ENCODE measurements at regions not wholly inside any gene's neighbourhood (a gene's known extent, or its start where the extent isn't known, plus 50 kb on each side); places are given as distances from the start of the nearest gene placed in this dataset.

DNA sequence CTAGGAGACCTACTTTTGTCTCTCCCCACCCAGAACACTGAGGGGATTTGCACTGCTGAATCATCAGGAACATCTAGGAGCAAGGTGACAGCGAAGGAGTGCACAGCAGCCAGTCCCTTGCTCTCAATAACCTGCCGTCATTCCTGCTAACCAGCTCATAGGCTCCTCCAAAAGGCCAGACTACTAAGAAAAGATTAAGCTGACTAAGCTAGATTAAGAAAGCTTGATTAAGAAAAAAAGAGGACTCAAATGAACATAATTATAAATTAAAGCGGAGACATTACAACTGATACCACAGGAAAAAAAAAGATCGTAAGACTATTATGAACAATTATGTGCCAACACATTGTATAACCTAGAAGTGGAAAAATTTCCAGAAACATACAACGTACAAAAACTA, 1254.8 kb upstream of the CHAC2 start:
- no peak overlapping the region for H3K27ac ChIP-seq (ENCODE audit: low read length)
- no peak overlapping the region for H3K4me3 ChIP-seq (ENCODE audit: low read length)
- H3K27me3 ChIP-seq (ENCODE audit: control insufficient read depth, insufficient read depth, low read length): no peaks in the 10 kb centered on the region
- no CpG with 5 or more reads among the region's 5 CpGs for WGBS (ENCODE audit: insufficient coverage)
- no peaks in the 10 kb centered on the region for H3K4me1 ChIP-seq (ENCODE audit: control insufficient read depth, insufficient read depth, low read length)
- H3K9me3 ChIP-seq (replicated peaks; ENCODE audit: control insufficient read depth, low read depth, low read length): no peaks in the 10 kb centered on the region
- no peak for DNase-seq
- H3K36me3 ChIP-seq (ENCODE audit: control insufficient read depth, insufficient read depth, low read length): no peaks in the 10 kb centered on the region

DNA sequence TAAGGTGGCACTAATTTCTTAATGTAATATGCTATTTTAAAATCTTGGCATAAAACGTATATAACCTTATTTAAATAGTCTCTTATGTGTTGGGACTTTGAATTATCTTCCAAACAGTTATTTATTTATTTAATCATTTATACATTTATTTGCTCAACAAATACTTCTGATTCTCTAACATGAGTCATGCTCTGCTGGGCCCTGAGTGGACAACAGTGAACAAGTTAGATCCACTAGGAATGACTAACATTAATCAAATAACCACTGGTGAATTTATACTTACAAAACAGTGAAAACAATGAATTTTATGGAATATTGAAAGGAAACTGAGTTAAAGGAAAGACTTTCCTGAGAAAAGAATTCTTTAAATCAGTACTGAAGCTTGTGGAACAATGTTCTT, 1257.2 kb upstream of the CHAC2 start:
- no peaks in the 10 kb centered on the region for H3K9me3 ChIP-seq (replicated peaks; ENCODE audit: control insufficient read depth, low read depth, low read length)
- no peaks in the 10 kb centered on the region for H3K36me3 ChIP-seq (ENCODE audit: control insufficient read depth, insufficient read depth, low read length)
- H3K4me3 ChIP-seq (ENCODE audit: low read length): no peak overlapping the region
- no peak overlapping the region for H3K27ac ChIP-seq (ENCODE audit: low read length)
- no peak for DNase-seq
- no peaks in the 10 kb centered on the region for H3K27me3 ChIP-seq (ENCODE audit: control insufficient read depth, insufficient read depth, low read length)
- no CpG with 5 or more reads among the region's 1 CpG for WGBS (ENCODE audit: insufficient coverage)
- no peaks in the 10 kb centered on the region for H3K4me1 ChIP-seq (ENCODE audit: control insufficient read depth, insufficient read depth, low read length)

DNA sequence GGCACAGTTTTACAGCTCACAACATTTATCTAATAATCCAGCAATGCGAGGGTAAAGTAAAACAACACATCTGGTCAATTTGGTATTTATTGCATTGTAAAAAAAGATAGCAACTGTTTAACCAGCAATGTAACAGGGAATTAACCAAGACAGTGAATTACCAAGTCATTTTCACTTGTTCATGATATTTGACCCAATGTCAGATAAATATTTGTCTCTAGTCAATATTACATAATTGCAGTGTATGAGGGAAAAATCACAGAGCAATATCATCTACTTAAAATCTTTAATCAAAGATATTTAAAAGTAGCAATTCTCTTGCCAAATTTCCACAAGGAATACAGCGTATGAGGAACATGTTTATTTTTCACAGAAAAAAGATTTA, 1265.1 kb upstream of the CHAC2 start:
- Histone ChIP-seq H3K9me3 (replicated peaks; ENCODE audit: control insufficient read depth, low read depth, low read length) (peaks cover 2% of the 10 kb centered on the region), H3K4me1 (ENCODE audit: control insufficient read depth, insufficient read depth, low read length) (no peaks in the 10 kb centered on the region), H3K4me3 (ENCODE audit: low read length) (no peak overlapping the region), H3K27me3 (ENCODE audit: control insufficient read depth, insufficient read depth, low read length) (no peaks in the 10 kb centered on the region), H3K36me3 (ENCODE audit: control insufficient read depth, insufficient read depth, low read length) (no peaks in the 10 kb centered on the region), H3K27ac (ENCODE audit: low read length) (no peak overlapping the region)
- DNase-seq: no peak
- no CpG with 5 or more reads among the region's 2 CpGs for WGBS (ENCODE audit: insufficient coverage)

DNA sequence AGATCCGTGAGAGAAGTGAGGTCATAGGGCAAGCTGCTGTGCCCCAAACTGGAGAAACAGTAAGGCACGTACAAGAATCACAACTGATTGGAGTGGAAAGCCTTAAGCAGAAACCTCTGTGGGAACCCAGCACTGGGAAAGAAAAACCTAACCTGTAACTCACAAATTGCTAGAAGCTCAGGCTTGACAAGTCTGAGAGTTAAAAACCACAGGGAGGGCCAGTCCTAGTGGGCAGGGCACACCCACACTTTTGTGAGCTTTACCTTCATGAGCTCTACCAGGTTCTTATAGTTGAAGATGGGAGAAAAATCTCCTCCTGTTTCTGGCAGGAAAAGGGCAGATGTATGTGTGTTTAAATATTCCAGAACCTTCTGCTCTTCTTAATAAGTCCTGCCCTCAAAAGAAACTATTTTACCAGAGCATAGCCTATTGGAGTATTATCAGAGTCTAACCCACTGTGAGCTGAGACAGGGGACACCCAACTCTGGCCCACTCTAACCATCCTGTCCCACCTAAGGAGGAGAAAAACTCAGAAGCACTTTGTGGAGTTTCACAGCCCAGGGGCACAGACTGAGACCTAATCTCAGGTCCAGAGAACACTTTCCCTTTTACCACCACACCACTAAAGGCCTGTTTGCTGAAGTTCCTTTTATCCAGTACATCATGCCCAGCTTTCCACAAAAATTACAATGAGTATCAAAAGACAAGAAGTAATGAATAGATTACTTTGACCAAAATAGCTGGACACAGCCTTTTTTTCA, 1265.7 kb upstream of the CHAC2 start:
- no peak for DNase-seq
- no peak overlapping the region for H3K4me3 ChIP-seq (ENCODE audit: low read length)
- 67% methylated on average over 1 of the region's 2 CpGs for WGBS (ENCODE audit: insufficient coverage)
- no peak overlapping the region for H3K27ac ChIP-seq (ENCODE audit: low read length)
- no peaks in the 10 kb centered on the region for H3K36me3 ChIP-seq (ENCODE audit: control insufficient read depth, insufficient read depth, low read length)
- peaks cover 3% of the 10 kb centered on the region for H3K9me3 ChIP-seq (replicated peaks; ENCODE audit: control insufficient read depth, low read depth, low read length)
- no peaks in the 10 kb centered on the region for H3K4me1 ChIP-seq (ENCODE audit: control insufficient read depth, insufficient read depth, low read length)
- H3K27me3 ChIP-seq (ENCODE audit: control insufficient read depth, insufficient read depth, low read length): no peaks in the 10 kb centered on the region

DNA sequence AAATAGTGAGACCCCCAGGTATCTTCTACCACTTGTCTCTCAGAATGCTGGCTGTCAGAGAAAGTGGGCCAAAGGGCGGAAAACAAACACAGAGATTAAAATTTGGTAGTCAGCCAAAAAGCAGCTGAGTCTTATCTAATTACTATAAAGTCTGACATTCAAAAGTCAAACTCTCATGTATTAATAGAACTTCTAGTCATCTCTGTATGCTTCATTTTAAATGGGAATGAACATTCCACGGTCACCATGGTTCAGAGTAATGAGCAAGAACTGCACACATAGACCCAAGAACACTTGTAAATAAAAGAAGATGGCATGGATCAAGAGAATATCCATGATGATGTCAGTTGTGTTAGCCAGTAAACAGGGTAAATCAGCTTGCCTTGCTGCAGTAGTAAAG, 1267.0 kb upstream of the CHAC2 start:
- Histone ChIP-seq H3K36me3 (ENCODE audit: control insufficient read depth, insufficient read depth, low read length) (no peaks in the 10 kb centered on the region), H3K27me3 (ENCODE audit: control insufficient read depth, insufficient read depth, low read length) (no peaks in the 10 kb centered on the region), H3K4me1 (ENCODE audit: control insufficient read depth, insufficient read depth, low read length) (no peaks in the 10 kb centered on the region), H3K9me3 (replicated peaks; ENCODE audit: control insufficient read depth, low read depth, low read length) (peaks cover 3% of the 10 kb centered on the region), H3K27ac (ENCODE audit: low read length) (no peak overlapping the region), H3K4me3 (ENCODE audit: low read length) (no peak overlapping the region)
- no CpG with 5 or more reads among the region's 2 CpGs for WGBS (ENCODE audit: insufficient coverage)
- no peak for DNase-seq

DNA sequence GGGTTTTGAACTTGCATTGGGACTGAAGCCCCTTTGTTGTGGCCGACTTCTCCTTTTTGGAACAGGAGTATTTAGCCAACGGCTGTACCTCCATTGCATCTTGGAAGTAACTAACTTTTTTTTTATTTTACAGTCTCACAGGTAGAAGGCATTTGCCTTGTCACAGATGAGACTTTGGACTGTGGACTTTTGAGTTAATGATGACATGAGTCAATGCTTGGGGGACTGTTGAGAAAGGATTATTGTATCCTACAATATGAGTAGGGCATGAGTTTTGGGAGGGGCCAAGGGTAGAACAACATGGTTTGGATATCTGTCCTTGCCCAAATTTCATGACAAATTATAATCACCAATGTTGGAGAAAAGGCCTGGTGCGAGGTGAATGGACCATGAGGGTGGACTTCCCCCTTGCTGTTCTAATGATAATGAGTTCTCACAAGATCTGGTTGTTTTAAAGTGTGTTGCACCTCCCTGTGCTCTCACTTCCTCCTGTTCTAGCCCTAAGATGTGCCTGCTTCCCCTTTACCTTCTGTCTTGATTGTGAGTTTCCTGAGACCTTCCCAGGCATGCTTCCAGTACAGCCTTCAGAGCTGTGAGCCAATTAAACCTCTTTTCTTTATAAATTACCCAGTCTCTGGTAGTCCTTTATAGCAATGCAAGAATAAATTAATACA, 1269.4 kb upstream of the CHAC2 start:
- H3K4me3 ChIP-seq (ENCODE audit: low read length): no peak overlapping the region
- H3K4me1 ChIP-seq (ENCODE audit: control insufficient read depth, insufficient read depth, low read length): no peaks in the 10 kb centered on the region
- WGBS (ENCODE audit: insufficient coverage): no CpG with 5 or more reads among the region's 3 CpGs
- H3K9me3 ChIP-seq (replicated peaks; ENCODE audit: control insufficient read depth, low read depth, low read length): peaks cover 3% of the 10 kb centered on the region
- no peak overlapping the region for H3K27ac ChIP-seq (ENCODE audit: low read length)
- H3K36me3 ChIP-seq (ENCODE audit: control insufficient read depth, insufficient read depth, low read length): no peaks in the 10 kb centered on the region
- no peak for DNase-seq
- no peaks in the 10 kb centered on the region for H3K27me3 ChIP-seq (ENCODE audit: control insufficient read depth, insufficient read depth, low read length)

DNA sequence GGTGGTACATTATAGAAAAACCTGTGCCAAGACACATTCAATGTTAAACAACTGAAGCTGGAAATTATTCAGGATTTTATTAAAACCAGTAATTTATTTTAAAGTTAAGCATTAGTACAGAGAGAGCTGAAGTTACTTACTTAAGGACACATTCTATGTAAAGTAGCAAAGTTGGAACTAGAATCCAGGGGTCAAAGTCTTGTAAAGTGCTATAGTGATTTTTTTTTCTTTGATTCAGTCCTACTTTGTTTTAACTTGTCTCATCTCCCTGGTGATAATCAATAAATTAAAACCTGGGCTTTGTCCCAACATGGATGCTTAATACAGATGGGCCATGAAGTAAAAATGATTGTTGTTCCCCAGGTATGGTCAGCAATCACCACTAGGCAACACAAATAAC, 1271.8 kb upstream of the CHAC2 start:
- H3K4me1 ChIP-seq (ENCODE audit: control insufficient read depth, insufficient read depth, low read length): no peaks in the 10 kb centered on the region
- peaks cover 6% of the 10 kb centered on the region for H3K9me3 ChIP-seq (replicated peaks; ENCODE audit: control insufficient read depth, low read depth, low read length)
- H3K4me3 ChIP-seq (ENCODE audit: low read length): no peak overlapping the region
- H3K27me3 ChIP-seq (ENCODE audit: control insufficient read depth, insufficient read depth, low read length): no peaks in the 10 kb centered on the region
- H3K27ac ChIP-seq (ENCODE audit: low read length): no peak overlapping the region
- no peaks in the 10 kb centered on the region for H3K36me3 ChIP-seq (ENCODE audit: control insufficient read depth, insufficient read depth, low read length)
- DNase-seq: peak; percentile 5

DNA sequence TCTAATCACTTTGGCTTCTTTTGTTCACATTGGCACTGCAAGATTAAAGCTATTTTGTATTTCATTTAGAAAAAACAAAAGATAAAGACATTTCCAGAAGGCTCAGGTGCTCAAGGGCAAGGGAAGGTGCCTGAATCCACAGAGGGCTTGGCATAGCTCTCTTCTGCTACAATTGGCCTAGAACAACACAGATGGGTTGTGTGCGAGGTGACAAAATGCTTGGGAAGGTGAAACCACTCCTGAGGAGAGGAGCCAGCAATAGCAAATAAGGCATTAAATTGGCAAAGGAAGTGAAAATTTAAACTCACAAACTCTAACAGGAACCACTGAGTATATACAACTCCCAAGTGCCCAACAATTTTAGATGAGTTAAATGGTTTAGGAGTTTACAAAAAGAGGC, 1290.4 kb upstream of the CHAC2 start:
- Histone ChIP-seq H3K4me3 (ENCODE audit: low read length) (no peak overlapping the region), H3K36me3 (ENCODE audit: control insufficient read depth, insufficient read depth, low read length) (no peaks in the 10 kb centered on the region), H3K4me1 (ENCODE audit: control insufficient read depth, insufficient read depth, low read length) (no peaks in the 10 kb centered on the region), H3K27me3 (ENCODE audit: control insufficient read depth, insufficient read depth, low read length) (no peaks in the 10 kb centered on the region), H3K9me3 (replicated peaks; ENCODE audit: control insufficient read depth, low read depth, low read length) (no peaks in the 10 kb centered on the region), H3K27ac (ENCODE audit: low read length) (no peak overlapping the region)
- no CpG with 5 or more reads among the region's 1 CpG for WGBS (ENCODE audit: insufficient coverage)
- no peak for DNase-seq

DNA sequence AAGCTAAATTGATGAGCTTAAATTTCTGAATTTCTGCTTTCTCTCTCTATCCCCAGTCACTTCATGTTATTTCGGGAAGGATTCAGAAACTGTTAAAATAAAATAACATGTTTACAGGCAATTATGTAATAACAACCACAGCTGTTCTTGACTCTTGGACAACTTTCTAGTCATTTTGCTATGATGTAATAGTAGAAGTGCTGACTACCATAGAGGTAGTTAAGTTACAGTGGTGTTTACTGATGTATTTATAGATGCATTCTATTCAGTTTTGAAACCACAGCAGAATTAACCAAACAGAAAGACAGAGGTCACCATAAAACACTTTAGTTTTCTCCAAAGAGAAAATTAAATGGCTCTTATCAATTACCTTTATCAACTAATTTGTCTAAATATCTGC, 1292.0 kb upstream of the CHAC2 start:
- H3K9me3 ChIP-seq (replicated peaks; ENCODE audit: control insufficient read depth, low read depth, low read length): no peaks in the 10 kb centered on the region
- no peaks in the 10 kb centered on the region for H3K27me3 ChIP-seq (ENCODE audit: control insufficient read depth, insufficient read depth, low read length)
- peak; percentile 80 for DNase-seq
- H3K4me3 ChIP-seq (ENCODE audit: low read length): no peak overlapping the region
- peak overlapping the region; percentile 38 for H3K27ac ChIP-seq (ENCODE audit: low read length)
- H3K36me3 ChIP-seq (ENCODE audit: control insufficient read depth, insufficient read depth, low read length): no peaks in the 10 kb centered on the region
- no CpG with 5 or more reads among the region's 1 CpG for WGBS (ENCODE audit: insufficient coverage)
- H3K4me1 ChIP-seq (ENCODE audit: control insufficient read depth, insufficient read depth, low read length): no peaks in the 10 kb centered on the region

DNA sequence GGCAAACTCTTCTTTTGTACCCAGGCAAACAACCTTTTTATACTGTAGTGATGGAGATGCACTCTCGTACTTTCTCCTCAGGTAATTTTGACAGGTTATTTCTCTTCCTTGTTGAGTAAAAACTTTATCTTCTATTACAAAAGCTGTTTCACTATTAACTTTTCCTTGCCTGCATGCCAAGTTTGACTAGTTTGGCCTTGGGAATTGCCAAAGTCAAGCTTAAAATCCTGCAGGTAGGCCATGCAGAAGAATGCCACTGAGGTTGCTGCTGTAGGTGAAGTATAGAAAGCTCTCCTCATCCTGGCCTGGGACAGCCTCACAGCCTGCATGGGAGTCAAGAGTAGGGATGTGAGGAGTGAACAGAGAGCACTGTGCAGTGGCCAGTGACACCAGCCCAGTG, 1293.5 kb upstream of the CHAC2 start:
- Histone ChIP-seq H3K27ac (ENCODE audit: low read length) (no peak overlapping the region), H3K27me3 (ENCODE audit: control insufficient read depth, insufficient read depth, low read length) (no peaks in the 10 kb centered on the region), H3K4me3 (ENCODE audit: low read length) (no peak overlapping the region), H3K36me3 (ENCODE audit: control insufficient read depth, insufficient read depth, low read length) (no peaks in the 10 kb centered on the region), H3K4me1 (ENCODE audit: control insufficient read depth, insufficient read depth, low read length) (no peaks in the 10 kb centered on the region), H3K9me3 (replicated peaks; ENCODE audit: control insufficient read depth, low read depth, low read length) (no peaks in the 10 kb centered on the region)
- DNase-seq: no peak
- no CpG with 5 or more reads among the region's 1 CpG for WGBS (ENCODE audit: insufficient coverage)

All from muscle of leg (tissue), 3 donors.